GM20000 (cell line): ENCODE measurements at regions not wholly inside any gene's neighbourhood (a gene's known extent, or its start where the extent isn't known, plus 50 kb on each side); places are given as distances from the start of the nearest gene placed in this dataset.

ENCODE experiments used
- DNase-seq: peaks from one replicate; pipeline ENCODE4 v3.0.0; 2012; ENCODE audit warnings: low spot score
- CTCF ChIP-seq: IDR thresholded peaks from 2 replicates; pipeline ENCODE4 v1.5.1; 2012; ENCODE audit warnings: mild to moderate bottlenecking, control low read depth; ENCODE audit errors: extremely low read depth, missing control alignments

GRCh38 chr9:30711591-30711990 lies 1672.9 kb upstream of the ACO1 start:
- no peak for DNase-seq
- no peak for TF ChIP-seq CTCF

GRCh38 chr9:30713243-30713642 lies 1671.2 kb upstream of the ACO1 start:
- no peak for DNase-seq
- no peak for TF ChIP-seq CTCF

- TF ChIP-seq CTCF, result no peak
- no peak for DNase-seq
Measured at GRCh38 chr9:30714389-30714788, 1670.1 kb upstream of the ACO1 start.

GRCh38 chr9:30718483-30718882 lies 1666.0 kb upstream of the ACO1 start:
- no peak for DNase-seq
- no peak for TF ChIP-seq CTCF

GRCh38 chr9:30722065-30722464 lies 1662.4 kb upstream of the ACO1 start:
- no peak for DNase-seq
- TF ChIP-seq CTCF, result no peak

GRCh38 chr9:30723656-30724055 lies 1660.8 kb upstream of the ACO1 start:
- no peak for DNase-seq
- TF ChIP-seq CTCF, result no peak

GRCh38 chr9:30732060-30732459 lies 1652.4 kb upstream of the ACO1 start:
- no peak for TF ChIP-seq CTCF
- DNase-seq, result no peak

GRCh38 chr9:30744871-30745270 lies 1639.6 kb upstream of the ACO1 start:
- no peak for DNase-seq
- TF ChIP-seq CTCF, result no peak
